HG03342 (cell line): ENCODE measurements at regions not wholly inside any gene's neighbourhood (a gene's known extent, or its start where the extent isn't known, plus 50 kb on each side); places are given as distances from the start of the nearest gene placed in this dataset.

ENCODE experiments used
- ATAC-seq: cut with Tn5 transposase; IDR thresholded peaks from one replicate; pipeline ENCODE4 v1.9.1; 2021; ENCODE audit warnings: mild to moderate bottlenecking, moderate library complexity; ENCODE audit not compliant: unreplicated experiment

GRCh38 chr5:61999371-61999770 lies 306.6 kb upstream of the KIF2A start:
- ATAC-seq: no peak

GRCh38 chr5:62000646-62001045 lies 305.4 kb upstream of the KIF2A start:
- ATAC-seq: no peak

GRCh38 chr5:62001640-62002039 lies 304.4 kb upstream of the KIF2A start:
- ATAC-seq: no peak

GRCh38 chr5:62002436-62002835 lies 303.6 kb upstream of the KIF2A start:
- no peak for ATAC-seq

- no peak for ATAC-seq
These were observed 300.5 kb upstream of the KIF2A start for GRCh38 chr5:62005551-62005950.

GRCh38 chr5:62007457-62007856 lies 298.5 kb upstream of the KIF2A start:
- no peak for ATAC-seq

- ATAC-seq: no peak
These were observed 294.8 kb upstream of the KIF2A start for GRCh38 chr5:62011089-62011664.

- ATAC-seq: no peak
These were observed 288.9 kb upstream of the KIF2A start for GRCh38 chr5:62017092-62017491.

- no peak for ATAC-seq
These were observed 276.7 kb upstream of the KIF2A start for GRCh38 chr5:62029303-62029702.

- ATAC-seq: no peak
These were observed 275.7 kb upstream of the KIF2A start for GRCh38 chr5:62030326-62030725.

- no peak for ATAC-seq
These were observed 268.0 kb upstream of the KIF2A start for GRCh38 chr5:62038024-62038423.

- no peak for ATAC-seq
These were observed 264.8 kb upstream of the KIF2A start for GRCh38 chr5:62041156-62041756.

GRCh38 chr5:62042007-62042406 lies 264.0 kb upstream of the KIF2A start:
- no peak for ATAC-seq

- ATAC-seq: no peak
These were observed 262.4 kb upstream of the KIF2A start for GRCh38 chr5:62043289-62044280.

GRCh38 chr5:62044989-62045388 lies 261.0 kb upstream of the KIF2A start:
- ATAC-seq: no peak

- ATAC-seq: no peak
These were observed 259.8 kb upstream of the KIF2A start for GRCh38 chr5:62046191-62046590.

GRCh38 chr5:62051747-62052146 lies 254.3 kb upstream of the KIF2A start:
- no peak for ATAC-seq

- no peak for ATAC-seq
These were observed 246.0 kb upstream of the KIF2A start for GRCh38 chr5:62059960-62060359.

GRCh38 chr5:62065050-62065449 lies 241.0 kb upstream of the KIF2A start:
- no peak for ATAC-seq

GRCh38 chr5:62066761-62067277 lies 239.2 kb upstream of the KIF2A start:
- ATAC-seq: no peak

GRCh38 chr5:62068554-62068953 lies 237.5 kb upstream of the KIF2A start:
- ATAC-seq: no peak

- ATAC-seq: no peak
These were observed 228.6 kb upstream of the KIF2A start for GRCh38 chr5:62077387-62077786.
